Caco-2 (cell line): ENCODE measurements at regions not wholly inside any gene's neighbourhood (a gene's known extent, or its start where the extent isn't known, plus 50 kb on each side); places are given as distances from the start of the nearest gene placed in this dataset.

Experiments
- BruUV-seq: library from RNA; stranded (reverse); fragments of 400-500 nt; replicated peaks from 2 replicates; lab custom pipeline; 2021; lab: Mats Ljungman, UMichigan
- CTCF ChIA-PET: fragments of 300-600 bp; sonication (Branson Sonifier 250); formaldehyde crosslinking; loops from one replicate; lab custom pipeline; 2022; ENCODE audit warnings: antibody characterized with exemption; lab: Charles Lee
- POLR2A ChIA-PET: fragments of 300-600 bp; sonication (Branson Sonifier 250); formaldehyde crosslinking; loops from one replicate; lab custom pipeline; 2022; ENCODE audit warnings: antibody characterized with exemption; lab: Charles Lee
- DNase-seq, 2 experiments: peaks; one replicate each; pipeline versions ENCODE4 v3.0.0 to v3.0.0-alpha.2; 2020 to 2022
- H3K27me3 ChIP-seq: replicated peaks from 2 replicates; pipeline ENCODE4 v1.6.0; 2011; ENCODE audit warnings: low read length; ENCODE audit not compliant: control insufficient read depth, insufficient read depth
- H3K36me3 ChIP-seq: 2 replicates; pipeline ENCODE4 v1.5.1; 2011; ENCODE audit warnings: low read length; ENCODE audit not compliant: control insufficient read depth, insufficient read depth
- H3K4me1 ChIP-seq: fragments of 250-450 bp; sonication (Bioruptor Pico); 2 replicates; pipeline ENCODE4 v1.5.1; 2020; ENCODE audit warnings: mild to moderate bottlenecking
- H3K4me3 ChIP-seq: 2 replicates; pipeline ENCODE4 v1.5.1; 2011; ENCODE audit warnings: low read depth, mild to moderate bottlenecking, control low read depth, low read length
- H3K9me3 ChIP-seq: fragments of 250-450 bp; sonication (Bioruptor Pico); 2 replicates; pipeline ENCODE4 v1.5.1; 2020; ENCODE audit warnings: mild to moderate bottlenecking, moderate library complexity
- H3K27ac Mint-ChIP-seq: one replicate; pipeline ENCODE4 v1.8.0; 2022; ENCODE audit warnings: mixed read lengths; ENCODE audit not compliant: unreplicated experiment
- H3K27me3 Mint-ChIP-seq: one replicate; pipeline ENCODE4 v1.8.0; 2022; ENCODE audit warnings: mixed read lengths; ENCODE audit not compliant: insufficient read depth, unreplicated experiment
- H3K36me3 Mint-ChIP-seq: one replicate; pipeline ENCODE4 v1.8.0; 2022; ENCODE audit warnings: mild to moderate bottlenecking, mixed read lengths; ENCODE audit not compliant: insufficient read depth, unreplicated experiment
- H3K4me1 Mint-ChIP-seq: one replicate; pipeline ENCODE4 v1.8.0; 2022; ENCODE audit warnings: low read depth, mixed read lengths; ENCODE audit not compliant: unreplicated experiment
- H3K4me3 Mint-ChIP-seq: one replicate; pipeline ENCODE4 v1.8.0; 2022; ENCODE audit warnings: mild to moderate bottlenecking, moderate library complexity, mixed read lengths; ENCODE audit not compliant: unreplicated experiment
- H3K9me3 Mint-ChIP-seq: one replicate; pipeline ENCODE4 v1.8.0; 2022; ENCODE audit warnings: mixed read lengths; ENCODE audit not compliant: unreplicated experiment
- intact Hi-C: fragments of 100-400 bp; cut with micrococcal nuclease; formaldehyde crosslinking; loops from one replicate; pipeline ENCODE4 v1.10.0; 2022; ENCODE audit not compliant: unreplicated experiment
- TF ChIP-seq, protein P1 (sequence below), 2 experiments: fragments of 200-600 bp in 1 of 2; IDR thresholded peaks; 1 replicate in 1 of 2; 2 replicates in 1 of 2; pipeline versions ENCODE4 v1.5.1 to v1.8.0; 2011 to 2022; ENCODE audit warnings: antibody characterized with exemption in 1 of 2, control low read depth in 1 of 2, inconsistent platforms in 1 of 2, low read depth in 1 of 2, low read length in 1 of 2, mild to moderate bottlenecking in 1 of 2, moderate library complexity in 1 of 2; ENCODE audit not compliant: insufficient read depth in 1 of 2, severe bottlenecking in 1 of 2, unreplicated experiment in 1 of 2

DNA sequence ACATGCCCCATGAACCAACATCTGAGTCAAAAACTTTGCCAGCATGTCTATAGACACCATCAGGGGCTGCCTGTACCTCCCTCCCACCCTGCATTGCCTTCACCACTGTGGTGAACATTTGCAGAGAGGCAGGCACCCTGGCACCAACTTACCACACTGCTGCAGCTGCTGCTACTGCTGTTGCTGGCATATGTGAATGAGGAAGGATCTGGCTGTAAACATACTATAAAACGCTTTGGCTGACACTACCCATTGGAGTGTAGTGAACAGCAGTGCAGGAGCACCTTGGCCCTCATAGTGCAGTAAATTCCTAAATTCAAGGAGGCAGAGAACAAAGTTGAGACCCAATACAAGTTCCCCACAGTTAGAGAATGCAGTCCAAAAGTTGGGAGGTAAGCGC lies 90.6 kb upstream of the SPIN4 start:
- H3K4me3 ChIP-seq = no peak overlapping the region
- intact Hi-C loops = no loop called here
- H3K27me3 ChIP-seq = no peaks in the 10 kb centered on the region
- ChIA-PET POLR2A (no interaction called here), CTCF (no interaction called here)
- no peaks in the 10 kb centered on the region for H3K4me1 ChIP-seq
- TF ChIP-seq, protein P1, sequence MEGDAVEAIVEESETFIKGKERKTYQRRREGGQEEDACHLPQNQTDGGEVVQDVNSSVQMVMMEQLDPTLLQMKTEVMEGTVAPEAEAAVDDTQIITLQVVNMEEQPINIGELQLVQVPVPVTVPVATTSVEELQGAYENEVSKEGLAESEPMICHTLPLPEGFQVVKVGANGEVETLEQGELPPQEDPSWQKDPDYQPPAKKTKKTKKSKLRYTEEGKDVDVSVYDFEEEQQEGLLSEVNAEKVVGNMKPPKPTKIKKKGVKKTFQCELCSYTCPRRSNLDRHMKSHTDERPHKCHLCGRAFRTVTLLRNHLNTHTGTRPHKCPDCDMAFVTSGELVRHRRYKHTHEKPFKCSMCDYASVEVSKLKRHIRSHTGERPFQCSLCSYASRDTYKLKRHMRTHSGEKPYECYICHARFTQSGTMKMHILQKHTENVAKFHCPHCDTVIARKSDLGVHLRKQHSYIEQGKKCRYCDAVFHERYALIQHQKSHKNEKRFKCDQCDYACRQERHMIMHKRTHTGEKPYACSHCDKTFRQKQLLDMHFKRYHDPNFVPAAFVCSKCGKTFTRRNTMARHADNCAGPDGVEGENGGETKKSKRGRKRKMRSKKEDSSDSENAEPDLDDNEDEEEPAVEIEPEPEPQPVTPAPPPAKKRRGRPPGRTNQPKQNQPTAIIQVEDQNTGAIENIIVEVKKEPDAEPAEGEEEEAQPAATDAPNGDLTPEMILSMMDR (IDR thresholded peaks at IDR 0.05; ENCODE audit: insufficient read depth in 1 of 2, low read depth in 1 of 2, low read length in 1 of 2, severe bottlenecking in 1 of 2, unreplicated experiment in 1 of 2) = no peak
- Mint-ChIP-seq H3K27me3 (no peaks in the 10 kb centered on the region), H3K9me3 (no peaks in the 10 kb centered on the region), H3K27ac (no peak overlapping the region), H3K36me3 (no peaks in the 10 kb centered on the region), H3K4me1 (no peaks in the 10 kb centered on the region), H3K4me3 (no peak overlapping the region)
- no TSS peak for BruUV-seq
- no peak for DNase-seq
- no peaks in the 10 kb centered on the region for H3K36me3 ChIP-seq
- no peaks in the 10 kb centered on the region for H3K9me3 ChIP-seq

- Mint-ChIP-seq H3K4me1 (peaks cover 2% of the 10 kb centered on the region), H3K27me3 (no peaks in the 10 kb centered on the region), H3K9me3 (no peaks in the 10 kb centered on the region), H3K27ac (no peak overlapping the region), H3K4me3 (no peak overlapping the region), H3K36me3 (peaks cover 8% of the 10 kb centered on the region)
- TF ChIP-seq, protein P1 (IDR thresholded peaks at IDR 0.05; ENCODE audit: insufficient read depth in 1 of 2, low read depth in 1 of 2, low read length in 1 of 2, severe bottlenecking in 1 of 2, unreplicated experiment in 1 of 2) = no peak
- no peak for DNase-seq
- Histone ChIP-seq H3K9me3 (no peaks in the 10 kb centered on the region), H3K36me3 (no peaks in the 10 kb centered on the region; the same call in 1 of the 2 replicates), H3K4me3 (no peak overlapping the region), H3K4me1 (peaks cover 5% of the 10 kb centered on the region), H3K27me3 (no peaks in the 10 kb centered on the region)
- ChIA-PET CTCF (no interaction called here), POLR2A (no interaction called here)
- no TSS peak for BruUV-seq
- intact Hi-C loops = no loop called here
These were observed 88.4 kb upstream of the SPIN4 start for GRCh38 chrX:63439580-63439979.

GRCh38 chrX:63436865-63437264 lies 85.7 kb upstream of the SPIN4 start:
- CTCF ChIA-PET = no interaction called here
- Mint-ChIP-seq H3K9me3 (no peaks in the 10 kb centered on the region), H3K27ac (no peak overlapping the region), H3K4me3 (no peak overlapping the region), H3K36me3 (peaks cover 13% of the 10 kb centered on the region), H3K27me3 (no peaks in the 10 kb centered on the region), H3K4me1 (peaks cover 11% of the 10 kb centered on the region)
- POLR2A ChIA-PET = no interaction called here
- H3K4me1 ChIP-seq = peaks cover 14% of the 10 kb centered on the region
- intact Hi-C loops = no loop called here
- H3K4me3 ChIP-seq = no peak overlapping the region
- TF ChIP-seq, protein P1 (IDR thresholded peaks at IDR 0.05; ENCODE audit: insufficient read depth in 1 of 2, low read depth in 1 of 2, low read length in 1 of 2, severe bottlenecking in 1 of 2, unreplicated experiment in 1 of 2) = no peak
- no peaks in the 10 kb centered on the region; the same call in 1 of the 2 replicates for H3K36me3 ChIP-seq
- DNase-seq = no peak
- H3K27me3 ChIP-seq = no peaks in the 10 kb centered on the region
- no peaks in the 10 kb centered on the region for H3K9me3 ChIP-seq
- BruUV-seq = no TSS peak
